ENCODE measurements at regions not wholly inside any gene's neighbourhood (a gene's known extent, or its start where the extent isn't known, plus 50 kb on each side); places are given as distances from the start of the nearest gene placed in this dataset.

DNA sequence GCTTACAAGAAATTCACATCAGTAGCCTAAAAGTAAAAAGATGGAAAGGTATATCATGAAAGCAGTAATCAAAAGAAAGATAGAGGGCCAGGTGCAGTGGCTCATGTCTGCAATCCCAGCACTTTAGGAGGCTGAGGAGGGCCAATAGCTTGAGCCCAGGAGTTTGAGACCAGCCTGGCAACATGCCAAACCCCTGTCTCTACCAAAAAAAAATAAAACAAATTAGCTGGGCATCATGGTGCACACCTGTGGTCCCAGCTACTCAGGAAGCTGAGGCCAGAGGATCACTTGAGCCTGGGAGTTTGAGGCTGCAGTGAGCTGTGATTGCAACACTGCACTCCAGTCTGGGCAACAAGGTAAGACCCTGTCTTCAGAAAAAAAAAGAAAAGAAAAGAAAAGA is 55.5 kb downstream of the GSPT2 start:
- no peak for DNase-seq (ENCODE audit: low read depth)
- no peak overlapping the region for H3K4me3 ChIP-seq (ENCODE audit: control insufficient read depth, low read depth, low read length)
- TF ChIP-seq, protein P1, sequence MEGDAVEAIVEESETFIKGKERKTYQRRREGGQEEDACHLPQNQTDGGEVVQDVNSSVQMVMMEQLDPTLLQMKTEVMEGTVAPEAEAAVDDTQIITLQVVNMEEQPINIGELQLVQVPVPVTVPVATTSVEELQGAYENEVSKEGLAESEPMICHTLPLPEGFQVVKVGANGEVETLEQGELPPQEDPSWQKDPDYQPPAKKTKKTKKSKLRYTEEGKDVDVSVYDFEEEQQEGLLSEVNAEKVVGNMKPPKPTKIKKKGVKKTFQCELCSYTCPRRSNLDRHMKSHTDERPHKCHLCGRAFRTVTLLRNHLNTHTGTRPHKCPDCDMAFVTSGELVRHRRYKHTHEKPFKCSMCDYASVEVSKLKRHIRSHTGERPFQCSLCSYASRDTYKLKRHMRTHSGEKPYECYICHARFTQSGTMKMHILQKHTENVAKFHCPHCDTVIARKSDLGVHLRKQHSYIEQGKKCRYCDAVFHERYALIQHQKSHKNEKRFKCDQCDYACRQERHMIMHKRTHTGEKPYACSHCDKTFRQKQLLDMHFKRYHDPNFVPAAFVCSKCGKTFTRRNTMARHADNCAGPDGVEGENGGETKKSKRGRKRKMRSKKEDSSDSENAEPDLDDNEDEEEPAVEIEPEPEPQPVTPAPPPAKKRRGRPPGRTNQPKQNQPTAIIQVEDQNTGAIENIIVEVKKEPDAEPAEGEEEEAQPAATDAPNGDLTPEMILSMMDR (conservative IDR thresholded peaks at IDR 0.05; ENCODE audit: control insufficient read depth, insufficient read depth, low read depth, low read length) = no peak

DNA sequence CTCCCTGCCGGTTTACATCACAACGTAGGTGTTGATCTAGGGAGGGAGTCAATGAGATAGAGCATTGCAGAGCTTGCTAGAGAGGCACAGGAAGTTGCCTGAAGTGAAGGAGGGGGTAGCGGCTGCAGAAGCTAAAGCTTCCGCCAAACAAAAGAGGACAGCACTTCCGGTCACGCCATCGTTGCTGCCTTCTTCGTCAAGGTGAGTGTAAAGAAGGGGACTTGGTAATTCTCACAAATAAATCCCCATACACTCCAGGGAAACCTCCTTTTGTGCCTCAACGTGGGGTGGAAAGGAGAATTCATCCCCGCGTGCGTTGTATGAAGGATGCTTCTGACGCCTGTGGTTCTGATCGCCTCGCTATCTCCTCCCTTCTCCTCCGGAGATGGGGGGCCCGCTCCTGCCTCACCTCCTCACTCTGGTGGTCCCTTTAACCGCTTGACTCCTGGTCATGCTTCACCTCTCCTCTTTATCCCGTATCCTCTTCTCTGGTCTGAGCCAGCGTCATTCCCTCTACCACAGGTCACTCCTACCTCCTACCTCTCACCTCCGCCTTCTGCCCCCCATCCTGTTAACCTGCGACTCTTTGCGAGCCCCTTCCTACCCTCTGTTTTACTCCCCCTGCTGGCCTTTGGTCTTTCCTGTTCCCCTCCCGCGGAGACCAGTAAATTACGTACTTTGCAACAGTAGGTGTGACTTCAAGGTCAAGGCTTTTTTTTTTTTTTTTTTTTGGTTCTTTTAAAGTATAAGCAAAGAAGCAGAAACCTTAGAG is 59.9 kb downstream of the GSPT2 start:
- peak; percentile 63 for DNase-seq (ENCODE audit: low read depth)
- peak overlapping the region; percentile 77 for H3K4me3 ChIP-seq (ENCODE audit: control insufficient read depth, low read depth, low read length)
- TF ChIP-seq, protein P1 (conservative IDR thresholded peaks at IDR 0.05; ENCODE audit: control insufficient read depth, insufficient read depth, low read depth, low read length) = peak; percentile 25

DNA sequence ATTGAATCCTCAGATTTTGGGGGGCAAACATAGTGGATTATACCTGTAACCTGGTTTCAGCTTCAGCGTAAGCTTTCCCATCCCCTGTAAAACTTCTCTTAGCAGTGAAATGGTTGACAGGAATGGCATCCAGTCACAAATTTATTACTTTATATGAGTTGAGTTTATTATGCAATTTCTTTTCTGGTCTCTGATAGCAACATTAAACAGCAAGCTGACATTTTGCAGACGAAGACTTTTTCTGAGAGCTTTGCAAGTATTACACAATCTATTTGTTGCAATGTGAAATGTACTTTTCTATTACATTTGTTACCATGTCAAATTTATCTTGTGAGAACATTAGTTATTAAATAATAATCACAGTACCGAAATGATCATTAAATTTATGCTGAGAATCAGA is 60.6 kb downstream of the GSPT2 start:
- H3K4me3 ChIP-seq (ENCODE audit: control insufficient read depth, low read depth, low read length) = peak overlapping the region; percentile 77
- DNase-seq (ENCODE audit: low read depth) = peak; percentile 9
- TF ChIP-seq, protein P1 (conservative IDR thresholded peaks at IDR 0.05; ENCODE audit: control insufficient read depth, insufficient read depth, low read depth, low read length) = no peak

DNA sequence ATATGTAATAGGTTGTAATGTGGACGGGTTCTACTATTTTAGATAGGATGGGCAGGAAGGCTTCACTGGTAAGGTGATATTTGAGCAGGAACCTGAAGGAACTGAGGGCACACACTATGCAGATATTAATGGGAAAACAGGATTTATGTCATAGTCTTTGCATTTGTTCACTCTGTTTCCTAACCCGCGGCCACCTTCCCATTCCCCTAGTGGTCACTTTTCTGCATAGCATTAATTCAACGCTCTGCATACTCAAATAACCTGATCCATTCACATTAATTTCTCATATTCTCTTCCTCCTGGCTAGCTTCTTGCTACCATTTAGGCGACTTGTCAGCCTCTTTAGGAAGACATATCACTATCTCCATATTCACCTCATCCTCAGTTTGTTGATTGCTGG is 61.5 kb downstream of the GSPT2 start:
- no peak overlapping the region for H3K4me3 ChIP-seq (ENCODE audit: control insufficient read depth, low read depth, low read length)
- DNase-seq (ENCODE audit: low read depth) = no peak
- TF ChIP-seq, protein P1 (conservative IDR thresholded peaks at IDR 0.05; ENCODE audit: control insufficient read depth, insufficient read depth, low read depth, low read length) = peak; percentile 19

DNA sequence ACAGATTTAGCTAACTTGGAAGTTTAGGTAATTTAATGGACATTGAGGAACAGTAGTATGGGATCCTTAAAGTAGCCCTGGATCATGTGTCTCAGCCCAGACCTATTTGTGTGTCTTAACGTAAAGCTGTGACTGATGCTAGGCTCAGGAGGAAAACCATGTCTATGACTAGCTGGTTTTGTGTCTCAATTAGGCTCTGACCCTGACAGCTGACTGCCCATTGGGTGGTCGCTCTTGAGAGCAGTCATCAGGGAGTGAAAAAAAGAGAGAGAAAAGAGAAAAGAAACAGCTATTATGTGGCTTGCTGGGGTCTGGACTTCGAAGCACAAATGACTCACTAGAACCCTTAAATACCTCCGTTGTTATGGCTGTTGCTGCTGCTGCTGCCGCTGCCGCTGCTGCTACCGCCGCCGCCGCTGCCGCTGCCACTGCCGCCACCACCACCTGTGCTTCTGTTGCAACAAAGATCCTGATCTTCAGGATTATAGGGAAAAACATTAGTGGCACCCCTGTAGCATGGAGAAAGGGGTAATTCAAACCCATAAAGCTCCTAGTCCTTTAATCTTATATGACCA is 70.7 kb downstream of the GSPT2 start:
- no peak overlapping the region for H3K4me3 ChIP-seq (ENCODE audit: control insufficient read depth, low read depth, low read length)
- TF ChIP-seq, protein P1 (conservative IDR thresholded peaks at IDR 0.05; ENCODE audit: control insufficient read depth, insufficient read depth, low read depth, low read length) = no peak
- DNase-seq (ENCODE audit: low read depth) = no peak

DNA sequence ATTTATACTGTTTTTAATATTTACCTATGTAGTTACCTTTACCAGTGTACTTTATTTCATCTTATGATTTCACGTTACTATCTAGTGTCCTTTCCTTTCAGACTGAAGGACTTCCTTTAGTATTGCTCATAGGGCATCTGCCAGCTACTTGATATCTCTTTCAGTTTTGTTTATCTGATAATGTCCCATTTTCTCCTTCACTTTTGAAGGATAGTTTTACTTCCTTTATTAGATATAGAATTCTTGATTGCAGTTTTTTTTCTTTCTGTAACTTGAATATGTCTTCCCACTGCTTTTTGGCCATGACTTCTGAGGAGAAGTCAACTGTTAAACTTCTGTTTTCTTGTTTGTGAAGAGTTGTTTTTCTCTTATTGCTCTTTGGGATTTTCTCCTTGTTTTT is 69.4 kb upstream of the MAGED1 start:
- TF ChIP-seq, protein P1 (conservative IDR thresholded peaks at IDR 0.05; ENCODE audit: control insufficient read depth, insufficient read depth, low read depth, low read length) = no peak

More for the DNA sequence above, 69.4 kb upstream of the MAGED1 start:
- no peak overlapping the region for H3K4me3 ChIP-seq (ENCODE audit: control insufficient read depth, low read depth, low read length)
- DNase-seq (ENCODE audit: low read depth) = no peak
